Endothelial cell of umbilical vein (primary cell): ENCODE measurements at regions not wholly inside any gene's neighbourhood (a gene's known extent, or its start where the extent isn't known, plus 50 kb on each side); places are given as distances from the start of the nearest gene placed in this dataset. TPM values are rescaled to one million over a fixed set of nuclear protein-coding genes. Genes with fewer than 3 reads are reported as not detected.

Experiments
- small RNA-seq: library from RNA; depleted of rRNA; stranded (forward); fragments of <200 nt; gene quantifications from one replicate; pipeline ENCODE3, GENCODE V24; 2012; ENCODE audit warnings: low replicate concordance, low read depth; ENCODE audit not compliant: insufficient read depth, insufficient read length

Small RNA genes in the stretch of these regions (small RNA-seq; reads per million reads assigned to genes)
- gene AL078601.1 (not detected), gene RF00019 (not detected)
